Astrocyte of the cerebellum (primary cell): ENCODE measurements at regions not wholly inside any gene's neighbourhood (a gene's known extent, or its start where the extent isn't known, plus 50 kb on each side); places are given as distances from the start of the nearest gene placed in this dataset.

Source experiments
- DNase-seq: peaks from one replicate; pipeline ENCODE4 v3.0.0-alpha.2; 2011; ENCODE audit warnings: low read depth
- H3K4me3 ChIP-seq: 2 replicates; pipeline ENCODE4 v1.5.1; 2011; ENCODE audit warnings: mild to moderate bottlenecking, low read depth, low read length, moderate library complexity
- in situ Hi-C: cut with HindIII; loops from 2 replicates; pipeline ENCODE4 v1.10.0; 2017; ENCODE audit warnings: low sequenced_read_pairs
- TF ChIP-seq, protein P1 (sequence below): IDR thresholded peaks from 2 replicates; pipeline ENCODE4 v1.5.1; 2012; ENCODE audit warnings: low read length, low read depth, moderate library complexity, mild to moderate bottlenecking; ENCODE audit errors: missing control alignments

DNA sequence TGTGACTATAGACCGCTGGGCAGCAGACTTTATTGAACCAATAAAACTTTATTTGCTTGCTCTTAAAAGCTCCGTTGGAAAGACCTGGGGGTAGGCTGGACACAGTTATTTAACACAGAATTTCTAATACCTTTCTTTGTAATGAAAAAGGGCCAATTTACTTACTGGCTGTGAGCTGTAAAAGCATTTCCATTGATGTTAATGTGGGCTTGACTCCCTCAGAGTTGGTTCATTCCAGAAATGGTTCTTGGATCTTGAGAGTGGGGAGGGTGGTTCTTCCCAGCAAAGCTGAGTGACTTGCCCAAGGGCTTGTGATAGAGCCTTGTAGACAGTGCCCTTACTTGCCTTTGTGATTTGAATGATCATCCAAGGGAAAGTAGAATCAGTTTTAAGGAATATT, 100.6 kb downstream of the SOX4 start:
- no peak for DNase-seq
- in situ Hi-C loops: no loop called here
- no peak overlapping the region for H3K4me3 ChIP-seq
- TF ChIP-seq, protein P1, sequence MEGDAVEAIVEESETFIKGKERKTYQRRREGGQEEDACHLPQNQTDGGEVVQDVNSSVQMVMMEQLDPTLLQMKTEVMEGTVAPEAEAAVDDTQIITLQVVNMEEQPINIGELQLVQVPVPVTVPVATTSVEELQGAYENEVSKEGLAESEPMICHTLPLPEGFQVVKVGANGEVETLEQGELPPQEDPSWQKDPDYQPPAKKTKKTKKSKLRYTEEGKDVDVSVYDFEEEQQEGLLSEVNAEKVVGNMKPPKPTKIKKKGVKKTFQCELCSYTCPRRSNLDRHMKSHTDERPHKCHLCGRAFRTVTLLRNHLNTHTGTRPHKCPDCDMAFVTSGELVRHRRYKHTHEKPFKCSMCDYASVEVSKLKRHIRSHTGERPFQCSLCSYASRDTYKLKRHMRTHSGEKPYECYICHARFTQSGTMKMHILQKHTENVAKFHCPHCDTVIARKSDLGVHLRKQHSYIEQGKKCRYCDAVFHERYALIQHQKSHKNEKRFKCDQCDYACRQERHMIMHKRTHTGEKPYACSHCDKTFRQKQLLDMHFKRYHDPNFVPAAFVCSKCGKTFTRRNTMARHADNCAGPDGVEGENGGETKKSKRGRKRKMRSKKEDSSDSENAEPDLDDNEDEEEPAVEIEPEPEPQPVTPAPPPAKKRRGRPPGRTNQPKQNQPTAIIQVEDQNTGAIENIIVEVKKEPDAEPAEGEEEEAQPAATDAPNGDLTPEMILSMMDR: no peak

DNA sequence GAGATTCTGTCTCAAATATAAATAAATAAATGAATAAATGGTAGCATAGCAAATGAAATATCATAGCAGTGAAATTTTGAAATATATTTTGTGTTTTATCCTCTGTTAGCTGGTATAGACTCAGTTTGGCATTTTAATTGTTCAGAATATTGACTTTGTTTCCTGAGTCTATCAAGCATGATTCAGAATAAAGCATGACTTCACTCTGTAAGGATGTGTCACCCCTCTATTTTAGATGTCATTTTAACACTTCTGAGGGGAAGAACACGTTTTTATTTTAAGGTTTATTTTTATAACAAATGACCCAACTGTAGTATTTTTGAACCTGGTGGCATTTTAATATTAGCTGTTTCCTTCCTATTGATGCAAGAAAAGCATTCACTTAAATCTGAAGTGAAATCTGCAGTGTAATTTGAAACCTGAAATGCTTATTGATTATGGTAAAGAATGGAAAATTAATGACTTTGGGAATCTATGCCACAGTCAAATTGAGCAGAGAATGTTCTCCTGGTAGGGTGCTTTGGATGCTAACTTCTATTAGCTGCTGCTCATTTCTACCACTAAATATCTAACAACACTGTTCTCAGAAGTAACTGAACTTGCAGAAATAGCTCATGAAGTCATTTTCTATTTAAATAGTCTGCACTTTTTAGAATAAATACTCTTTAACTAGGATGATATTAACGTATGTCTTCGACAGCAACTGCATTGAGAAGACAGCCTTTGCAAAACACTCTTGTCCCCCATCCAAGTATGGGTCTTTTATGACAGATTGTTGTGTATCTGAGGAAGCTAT, 114.2 kb downstream of the SOX4 start:
- TF ChIP-seq, protein P1: no peak
- in situ Hi-C loops: no loop called here
- DNase-seq: no peak
- H3K4me3 ChIP-seq: no peak overlapping the region

DNA sequence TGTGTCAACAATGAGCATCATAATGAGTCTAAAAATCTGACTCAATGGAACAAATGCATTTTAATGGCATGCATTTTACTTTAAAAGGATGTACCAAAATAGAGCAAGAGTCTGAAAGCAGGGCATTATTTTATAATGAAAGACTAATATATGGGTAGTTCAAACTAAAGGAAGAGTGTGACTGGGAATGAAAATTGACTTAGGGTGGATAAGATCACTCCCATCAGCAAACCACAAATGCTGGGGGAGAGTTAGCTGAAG, 114.7 kb downstream of the SOX4 start:
- DNase-seq: no peak
- in situ Hi-C loops: no loop called here
- H3K4me3 ChIP-seq: no peak overlapping the region
- TF ChIP-seq, protein P1: no peak

DNA sequence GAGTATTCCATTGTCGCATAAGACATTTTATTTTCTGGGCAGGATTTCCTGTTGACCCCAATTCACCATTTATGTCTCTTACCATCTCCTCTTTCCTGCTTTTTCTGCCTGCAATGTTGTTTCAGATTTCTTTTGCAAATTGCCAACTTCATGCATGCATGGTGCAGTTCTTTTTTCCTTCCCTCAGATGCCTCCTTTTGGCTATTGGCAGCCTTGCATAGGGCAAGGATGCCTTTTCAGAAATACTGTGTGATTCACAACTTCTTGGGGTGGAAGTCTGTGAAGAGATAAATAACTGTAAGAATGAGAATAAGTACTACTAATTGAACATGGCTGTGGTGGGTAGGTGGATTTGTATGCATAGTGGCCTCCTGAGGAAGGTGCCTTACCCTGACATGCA, 116.7 kb downstream of the SOX4 start:
- TF ChIP-seq, protein P1: no peak
- no peak for DNase-seq
- H3K4me3 ChIP-seq: no peak overlapping the region
- in situ Hi-C loops: no loop called here

DNA sequence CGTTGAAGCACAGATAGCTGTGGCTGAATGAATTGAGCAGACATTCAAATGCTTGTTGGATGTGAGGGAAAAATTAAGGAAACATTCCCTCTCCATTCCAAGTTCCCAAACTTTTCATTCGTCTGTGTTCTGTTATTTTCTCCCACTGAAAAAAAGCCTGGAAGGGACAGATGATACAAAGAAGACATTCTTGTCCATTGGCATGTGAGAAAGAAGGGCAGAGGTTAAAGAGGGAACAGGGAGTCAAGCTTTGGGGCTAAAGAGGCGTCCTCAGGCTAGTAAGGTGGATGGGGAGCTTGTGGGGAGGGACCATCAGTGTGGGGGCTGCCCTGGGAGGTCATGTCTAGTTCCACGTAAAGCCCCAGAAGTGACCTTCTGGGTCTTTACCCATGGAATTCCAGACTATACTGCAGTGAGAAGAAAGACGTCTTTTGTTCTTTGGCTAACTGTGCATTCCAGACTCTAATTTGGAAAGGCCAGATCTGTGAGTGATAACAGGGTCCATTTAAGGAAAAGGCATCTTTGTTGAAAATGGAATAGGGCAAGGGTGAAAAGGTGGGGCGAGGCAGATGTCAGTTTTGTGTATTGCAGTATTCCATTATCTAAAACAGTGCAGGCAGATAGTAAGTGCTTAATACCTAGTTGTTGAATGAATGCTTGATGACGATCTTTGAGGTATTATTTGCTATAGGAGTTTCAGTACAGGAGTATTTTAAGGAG, 117.5 kb downstream of the SOX4 start:
- DNase-seq: no peak
- in situ Hi-C loops: no loop called here
- no peak overlapping the region for H3K4me3 ChIP-seq
- TF ChIP-seq, protein P1: no peak

DNA sequence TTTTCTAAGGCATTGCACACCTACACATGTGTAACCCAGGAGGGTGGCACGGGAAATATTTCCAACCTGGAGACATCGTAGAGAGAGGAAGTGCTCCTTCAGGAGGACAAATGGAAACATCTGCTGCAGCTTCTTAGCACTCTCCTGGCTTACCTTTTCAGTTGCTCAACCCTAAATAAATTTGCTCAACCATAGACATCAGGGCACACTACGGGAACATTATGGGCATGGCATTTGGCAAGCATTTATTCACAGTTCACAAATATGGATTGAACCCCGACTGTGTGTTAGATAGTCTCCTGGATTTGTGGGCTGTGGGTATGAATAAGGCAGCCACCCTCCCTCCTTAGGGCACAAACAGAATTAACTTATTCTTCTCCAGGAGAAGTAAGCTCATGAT, 118.7 kb downstream of the SOX4 start:
- in situ Hi-C loops: no loop called here
- TF ChIP-seq, protein P1: no peak
- DNase-seq: no peak
- H3K4me3 ChIP-seq: no peak overlapping the region
